Left lung (tissue), 4 donors: ENCODE measurements at regions not wholly inside any gene's neighbourhood (a gene's known extent, or its start where the extent isn't known, plus 50 kb on each side); places are given as distances from the start of the nearest gene placed in this dataset.

Experiments
- ATAC-seq: fragments of 200-7000 bp; cut with Tn5 transposase; one replicate; pipeline ENCODE4 v1.9.1; 2020; ENCODE audit warnings: moderate library complexity
- DNase-seq, 4 donors: peaks; one replicate each; pipeline ENCODE4 v3.0.0-alpha.2; 2013 to 2020
- H3K27ac ChIP-seq, 2 donors: fragments of 200-600 bp; sonication (generic) in 1 of 2; one replicate each; pipeline versions ENCODE4 v1.5.0 to v1.8.0; 2020 to 2021
- H3K27me3 ChIP-seq, 2 donors: fragments of 200-600 bp; sonication (generic) in 1 of 2; one replicate each; pipeline versions ENCODE4 v1.5.0 to v1.8.0; 2020 to 2021
- H3K36me3 ChIP-seq, 2 donors: fragments of 200-600 bp; sonication (generic) in 1 of 2; one replicate each; pipeline versions ENCODE4 v1.5.0 to v1.8.0; 2020 to 2021
- H3K4me1 ChIP-seq, 2 donors: fragments of 200-600 bp; one replicate each; pipeline ENCODE4 v1.8.0; 2021
- H3K4me3 ChIP-seq, 2 donors: fragments of 200-600 bp; sonication (generic) in 1 of 2; one replicate each; pipeline versions ENCODE4 v1.5.0 to v1.8.0; 2020 to 2021; ENCODE audit warnings: mild to moderate bottlenecking in 1 of 2
- H3K9me3 ChIP-seq, 2 donors: fragments of 200-600 bp; sonication (generic) in 1 of 2; one replicate each; pipeline versions ENCODE4 v1.5.0 to v1.8.0; 2020 to 2021
- intact Hi-C, 2 donors: fragments of 100-400 bp; cut with DNase I; formaldehyde crosslinking; loops; one replicate each; pipeline versions ENCODE4 v1.11.2 to v1.14.2; 2022
- TF ChIP-seq, protein P1 (sequence below), 2 donors: fragments of 200-600 bp; sonication (generic) in 1 of 2; IDR thresholded peaks; one replicate each; pipeline versions ENCODE4 v1.5.0 to v1.8.0; 2021; ENCODE audit warnings: antibody characterized with exemption in 2 of 2
- donor health status: DM: no; HTN: yes; CAD: no.
- donor health status: DM: no; HTN: no; CAD: no.

DNA sequence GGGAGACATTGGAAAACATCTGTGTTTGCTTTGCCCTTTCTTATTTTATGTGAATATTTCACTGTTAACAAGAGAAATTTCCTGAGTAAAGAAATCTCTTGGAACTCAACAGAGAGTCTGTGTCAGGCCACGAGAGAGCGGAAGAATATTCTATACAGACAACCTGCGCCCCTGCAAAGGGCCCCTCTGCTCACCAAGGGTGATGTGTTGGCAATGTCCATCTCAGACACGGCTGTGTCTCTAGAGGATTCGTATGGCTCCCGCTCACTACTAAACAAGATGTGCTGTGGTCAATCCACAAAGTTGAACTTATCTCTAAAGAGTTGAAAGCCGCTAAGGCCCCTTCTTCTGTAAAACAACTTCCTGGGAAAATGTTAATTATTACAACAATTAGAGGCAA is 241.0 kb upstream of the IRX1 start:
- H3K4me1 ChIP-seq, result no peaks in the 10 kb centered on the region
- no peaks in the 10 kb centered on the region for H3K36me3 ChIP-seq
- no peaks in the 10 kb centered on the region for H3K9me3 ChIP-seq
- intact Hi-C loops, result no loop called here
- TF ChIP-seq, protein P1, sequence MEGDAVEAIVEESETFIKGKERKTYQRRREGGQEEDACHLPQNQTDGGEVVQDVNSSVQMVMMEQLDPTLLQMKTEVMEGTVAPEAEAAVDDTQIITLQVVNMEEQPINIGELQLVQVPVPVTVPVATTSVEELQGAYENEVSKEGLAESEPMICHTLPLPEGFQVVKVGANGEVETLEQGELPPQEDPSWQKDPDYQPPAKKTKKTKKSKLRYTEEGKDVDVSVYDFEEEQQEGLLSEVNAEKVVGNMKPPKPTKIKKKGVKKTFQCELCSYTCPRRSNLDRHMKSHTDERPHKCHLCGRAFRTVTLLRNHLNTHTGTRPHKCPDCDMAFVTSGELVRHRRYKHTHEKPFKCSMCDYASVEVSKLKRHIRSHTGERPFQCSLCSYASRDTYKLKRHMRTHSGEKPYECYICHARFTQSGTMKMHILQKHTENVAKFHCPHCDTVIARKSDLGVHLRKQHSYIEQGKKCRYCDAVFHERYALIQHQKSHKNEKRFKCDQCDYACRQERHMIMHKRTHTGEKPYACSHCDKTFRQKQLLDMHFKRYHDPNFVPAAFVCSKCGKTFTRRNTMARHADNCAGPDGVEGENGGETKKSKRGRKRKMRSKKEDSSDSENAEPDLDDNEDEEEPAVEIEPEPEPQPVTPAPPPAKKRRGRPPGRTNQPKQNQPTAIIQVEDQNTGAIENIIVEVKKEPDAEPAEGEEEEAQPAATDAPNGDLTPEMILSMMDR (IDR thresholded peaks at IDR 0.05), result no peak
- no peak for DNase-seq
- H3K4me3 ChIP-seq, result no peak overlapping the region
- H3K27ac ChIP-seq, result no peak overlapping the region
- no peaks in the 10 kb centered on the region for H3K27me3 ChIP-seq
- ATAC-seq, result no peak

DNA sequence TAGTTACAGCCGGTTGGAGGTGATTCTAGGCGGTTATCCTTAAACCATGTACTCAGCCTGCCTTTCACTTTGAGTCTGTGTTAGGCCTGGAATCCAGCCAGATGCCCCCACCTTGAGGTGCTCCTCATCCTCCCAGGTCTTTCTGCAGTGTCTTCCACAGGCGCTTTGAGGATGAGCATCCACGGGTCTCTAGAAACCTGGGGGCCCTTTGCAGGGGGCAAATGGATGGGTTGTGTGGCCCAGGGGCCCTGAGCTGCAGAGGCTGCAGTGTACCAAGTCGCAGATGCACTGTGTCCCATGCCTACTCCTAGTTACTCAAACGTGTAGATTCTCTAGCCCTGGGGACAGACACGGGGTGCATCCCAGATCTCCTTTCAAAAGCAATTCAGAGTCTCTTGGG is 242.1 kb upstream of the IRX1 start:
- ATAC-seq (no peak), DNase-seq (no peak)
- no peak overlapping the region for H3K27ac ChIP-seq
- no peak overlapping the region for H3K4me3 ChIP-seq
- no peaks in the 10 kb centered on the region for H3K4me1 ChIP-seq
- TF ChIP-seq, protein P1 (IDR thresholded peaks at IDR 0.05), result no peak
- intact Hi-C loops, result no loop called here
- no peaks in the 10 kb centered on the region for H3K36me3 ChIP-seq
- H3K27me3 ChIP-seq, result no peaks in the 10 kb centered on the region
- no peaks in the 10 kb centered on the region for H3K9me3 ChIP-seq

DNA sequence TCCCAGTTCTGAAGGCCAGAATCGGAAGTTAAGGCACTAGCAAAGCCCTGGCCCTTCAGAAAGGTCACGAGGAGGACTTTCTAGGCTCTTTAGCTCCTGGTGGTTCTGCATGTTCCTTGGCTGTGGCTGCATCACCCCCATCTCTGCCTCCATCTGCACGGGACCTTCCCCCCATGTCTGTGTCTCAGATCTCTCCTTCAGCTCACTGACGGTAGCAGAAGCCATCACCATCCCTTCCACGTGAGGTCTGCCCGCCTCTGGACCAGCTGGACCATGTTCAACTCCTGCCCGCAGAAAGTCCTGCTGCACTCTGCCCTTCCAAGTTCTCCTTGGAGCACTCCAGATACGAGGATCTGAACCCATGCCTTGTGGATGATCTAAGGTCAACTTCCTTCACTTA is 242.9 kb upstream of the IRX1 start:
- intact Hi-C loops, result no loop called here

DNA sequence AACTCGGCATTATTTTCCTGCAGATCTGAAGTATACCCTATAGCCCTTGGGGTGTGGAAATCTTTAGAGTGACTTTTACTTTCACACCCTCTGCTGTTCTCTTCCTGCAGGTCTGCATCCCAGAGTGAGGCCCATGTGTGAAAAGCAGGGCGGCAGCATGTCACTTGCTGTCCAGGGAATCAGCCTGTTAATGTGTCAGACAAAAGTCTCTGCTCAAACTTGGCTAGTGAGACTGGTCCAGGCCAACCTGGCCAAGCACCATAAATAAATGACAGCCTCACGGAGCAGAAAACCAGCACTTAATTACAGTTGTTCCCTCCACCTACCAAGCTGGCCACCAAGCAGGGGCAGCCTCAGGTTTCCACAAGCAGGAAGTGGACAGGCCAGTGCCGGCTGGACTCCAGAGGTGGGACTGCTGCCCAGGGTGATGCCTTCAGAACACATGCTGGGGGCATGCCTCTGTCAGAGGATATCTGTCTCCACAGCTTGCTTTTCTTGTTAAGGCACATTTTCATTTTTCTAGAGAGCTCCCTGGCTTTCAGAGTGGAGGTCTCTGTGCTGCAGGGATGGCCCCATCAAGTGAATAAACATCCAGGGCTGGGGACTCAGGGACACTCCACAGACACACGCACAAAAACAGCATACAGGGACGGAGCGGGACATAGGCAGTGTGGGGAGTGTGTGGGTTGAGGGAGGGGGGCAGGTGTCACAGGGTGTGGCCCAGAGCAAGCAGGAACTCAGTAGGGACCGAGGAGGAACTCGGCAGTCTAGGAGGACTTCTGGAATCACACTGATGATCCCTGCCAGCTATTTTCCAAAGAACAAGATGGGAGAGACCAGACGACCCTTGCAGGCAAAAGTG is 243.8 kb upstream of the IRX1 start:
- intact Hi-C loops, result no loop called here
- H3K27ac ChIP-seq, result no peak overlapping the region
- H3K4me3 ChIP-seq, result no peak overlapping the region
- no peak for ATAC-seq
- no peaks in the 10 kb centered on the region for H3K27me3 ChIP-seq
- TF ChIP-seq, protein P1 (IDR thresholded peaks at IDR 0.05), result no peak
- no peaks in the 10 kb centered on the region for H3K4me1 ChIP-seq
- peaks cover 0 to 6% of the 10 kb centered on the region in 2 donors for H3K9me3 ChIP-seq
- H3K36me3 ChIP-seq, result no peaks in the 10 kb centered on the region
- no peak for DNase-seq

More for the DNA sequence above, 242.9 kb upstream of the IRX1 start:
- no peaks in the 10 kb centered on the region for H3K36me3 ChIP-seq
- no peak for ATAC-seq
- peaks cover 0 to 2% of the 10 kb centered on the region in 2 donors for H3K9me3 ChIP-seq
- no peak for DNase-seq
- H3K27ac ChIP-seq, result no peak overlapping the region
- H3K27me3 ChIP-seq, result no peaks in the 10 kb centered on the region
- H3K4me1 ChIP-seq, result no peaks in the 10 kb centered on the region
- no peak overlapping the region for H3K4me3 ChIP-seq
- TF ChIP-seq, protein P1 (IDR thresholded peaks at IDR 0.05), result no peak

DNA sequence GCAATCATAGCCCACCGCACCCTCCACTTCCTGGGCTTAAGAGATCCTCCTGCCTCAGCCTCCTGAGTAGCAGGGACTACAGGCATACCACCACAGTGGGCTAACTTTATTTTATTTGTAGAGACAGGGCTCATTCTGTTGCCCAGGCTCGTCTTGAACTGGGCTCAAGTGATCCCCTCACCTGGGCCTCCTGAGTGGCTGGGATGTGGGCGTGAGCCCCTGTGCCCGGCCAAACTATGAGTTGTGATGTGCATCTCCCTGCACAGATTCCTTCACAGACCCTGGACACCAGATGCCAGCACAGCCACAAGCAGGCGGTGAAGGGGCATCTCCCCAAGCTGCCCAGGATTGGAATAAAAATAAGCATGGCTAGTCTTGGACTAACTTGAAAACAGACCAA is 244.9 kb upstream of the IRX1 start:
- Histone ChIP-seq H3K36me3 (no peaks in the 10 kb centered on the region), H3K27me3 (no peaks in the 10 kb centered on the region), H3K9me3 (peaks cover 0 to 6% of the 10 kb centered on the region in 2 donors), H3K4me1 (no peaks in the 10 kb centered on the region), H3K4me3 (no peak overlapping the region), H3K27ac (no peak overlapping the region)
- ATAC-seq (no peak), DNase-seq (no peak)
- intact Hi-C loops, result no loop called here
- TF ChIP-seq, protein P1 (IDR thresholded peaks at IDR 0.05), result no peak
